Epithelial cell of prostate (primary cell): ENCODE measurements at regions not wholly inside any gene's neighbourhood (a gene's known extent, or its start where the extent isn't known, plus 50 kb on each side); places are given as distances from the start of the nearest gene placed in this dataset.

Source experiments
- DNase-seq: peaks from one replicate; pipeline ENCODE4 v3.0.0-alpha.2; 2011; ENCODE audit warnings: low read depth, low spot score
- H3K27ac ChIP-seq: fragments of 450-650 bp; 2 replicates; pipeline ENCODE4 v1.5.1; 2017; ENCODE audit warnings: mild to moderate bottlenecking

- no peak overlapping the region for H3K27ac ChIP-seq
- DNase-seq = no peak
These were observed 283.7 kb upstream of the GATB start for GRCh38 chr4:152044331-152045036.

GRCh38 chr4:152041295-152041694 is 280.5 kb upstream of the GATB start:
- DNase-seq = no peak
- H3K27ac ChIP-seq = no peak overlapping the region

DNA sequence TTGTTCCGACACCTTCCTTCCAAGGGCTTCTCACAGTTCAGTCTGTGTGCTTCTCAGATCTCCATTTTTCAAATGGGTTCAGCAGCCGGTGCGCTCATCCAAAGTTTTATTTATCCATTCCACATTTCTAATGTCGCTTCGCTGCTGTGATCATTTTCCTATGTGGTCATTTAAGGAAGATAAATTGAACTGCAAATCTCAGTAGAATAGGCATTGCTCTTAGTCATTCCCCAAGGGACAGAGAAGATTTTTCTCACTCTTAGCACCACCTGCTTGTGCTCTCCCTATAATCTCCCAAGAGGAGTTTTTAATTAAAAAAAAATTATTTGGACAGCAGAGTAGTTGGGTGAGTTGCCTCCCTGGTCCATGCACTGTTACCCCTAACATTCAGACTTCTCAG is 278.9 kb upstream of the GATB start:
- no peak overlapping the region for H3K27ac ChIP-seq
- DNase-seq = no peak

DNA sequence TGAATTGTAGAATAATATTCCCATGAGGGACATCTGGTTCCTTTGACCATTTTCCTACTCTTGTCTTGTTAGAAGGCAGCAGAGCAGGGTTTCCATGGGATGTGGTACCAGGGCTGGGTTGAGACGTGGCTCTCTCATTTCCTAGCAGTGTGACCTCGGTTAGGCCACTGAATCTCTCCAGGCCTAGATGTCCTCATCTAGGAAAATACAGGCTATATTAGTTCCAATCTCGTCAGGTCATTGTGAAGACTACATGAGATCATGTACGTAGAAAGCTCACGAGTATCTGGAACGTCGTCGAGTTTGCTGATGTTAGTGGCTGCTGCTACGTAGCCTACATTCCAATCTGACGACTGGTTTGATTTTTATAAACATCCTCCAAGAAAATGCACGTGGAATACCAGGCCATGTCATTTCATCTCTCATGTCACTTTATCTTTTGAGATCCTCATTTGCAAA is 278.2 kb upstream of the GATB start:
- DNase-seq = no peak
- no peak overlapping the region for H3K27ac ChIP-seq

- no peak overlapping the region for H3K27ac ChIP-seq
- peak; percentile 14 for DNase-seq
These were observed 277.4 kb upstream of the GATB start for GRCh38 chr4:152038238-152038637.

GRCh38 chr4:152037435-152037834 is 276.6 kb upstream of the GATB start:
- no peak for DNase-seq

GRCh38 chr4:152033621-152034020 is 272.8 kb upstream of the GATB start:
- H3K27ac ChIP-seq = no peak overlapping the region
- DNase-seq = no peak

More at GRCh38 chr4:152037435-152037834, 276.6 kb upstream of the GATB start:
- no peak overlapping the region for H3K27ac ChIP-seq

DNA sequence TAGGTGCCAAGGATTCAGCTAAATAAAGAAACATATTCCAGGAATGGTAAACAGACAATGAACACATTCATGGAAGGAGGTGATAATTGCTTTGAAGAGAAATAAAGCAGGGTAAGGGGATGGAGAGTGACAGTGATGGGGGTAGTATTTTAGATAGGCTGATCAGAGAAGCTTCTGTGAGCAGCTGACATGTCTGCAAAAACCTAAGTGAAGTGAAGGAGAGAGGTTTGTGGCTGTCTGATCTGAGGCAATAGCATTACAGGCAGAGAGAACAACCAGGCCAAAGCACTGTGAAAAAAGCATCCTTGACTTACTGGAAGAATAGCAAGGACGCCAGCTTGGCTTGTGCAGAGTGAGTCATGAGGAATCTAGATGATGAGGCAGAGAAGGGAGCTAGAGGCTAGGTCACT is 271.9 kb upstream of the GATB start:
- DNase-seq = no peak
- H3K27ac ChIP-seq = no peak overlapping the region

- no peak for DNase-seq
- no peak overlapping the region for H3K27ac ChIP-seq
These were observed 268.8 kb upstream of the GATB start for GRCh38 chr4:152029631-152030030.

DNA sequence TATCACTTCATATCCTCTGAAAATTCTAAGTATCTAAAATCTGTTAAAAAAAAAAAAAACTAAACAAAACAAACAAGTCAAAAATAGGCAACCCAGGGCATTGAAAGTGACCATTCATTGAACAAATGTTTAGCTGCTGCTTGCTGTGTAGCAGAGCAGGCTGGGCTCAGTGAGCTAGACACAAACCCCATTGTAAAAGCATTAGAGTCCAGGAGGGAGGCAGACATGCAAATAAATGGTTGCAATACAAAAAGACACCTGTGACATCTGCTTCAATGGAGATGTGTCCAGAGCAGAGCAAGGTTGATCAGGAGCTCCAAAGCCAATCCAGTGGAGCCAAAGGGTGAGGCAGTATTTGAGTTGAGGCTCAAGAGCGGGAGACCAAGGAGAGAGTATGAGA is 267.3 kb upstream of the GATB start:
- H3K27ac ChIP-seq = no peak overlapping the region

DNA sequence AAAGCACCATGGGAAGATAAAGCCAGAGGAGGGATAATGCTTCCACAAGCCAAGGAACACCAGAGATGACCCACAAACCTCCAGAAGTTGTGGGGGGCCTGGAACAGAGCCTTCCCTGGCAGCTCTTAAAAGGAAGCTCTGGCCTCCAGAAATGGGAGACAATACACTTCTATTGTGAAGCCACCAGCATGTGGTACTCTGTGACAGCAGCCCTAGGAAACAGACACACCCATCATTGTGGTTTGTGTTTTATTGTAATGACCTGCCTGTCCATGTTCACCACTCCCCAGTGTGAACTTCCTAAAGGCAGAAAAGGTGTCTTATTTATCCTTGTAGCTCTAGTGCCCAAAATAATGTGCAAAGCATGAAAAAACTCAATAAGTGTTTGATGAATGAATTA is 264.1 kb upstream of the GATB start:
- DNase-seq = no peak
- H3K27ac ChIP-seq = no peak overlapping the region

More for the DNA sequence above, 267.3 kb upstream of the GATB start:
- DNase-seq = no peak

DNA sequence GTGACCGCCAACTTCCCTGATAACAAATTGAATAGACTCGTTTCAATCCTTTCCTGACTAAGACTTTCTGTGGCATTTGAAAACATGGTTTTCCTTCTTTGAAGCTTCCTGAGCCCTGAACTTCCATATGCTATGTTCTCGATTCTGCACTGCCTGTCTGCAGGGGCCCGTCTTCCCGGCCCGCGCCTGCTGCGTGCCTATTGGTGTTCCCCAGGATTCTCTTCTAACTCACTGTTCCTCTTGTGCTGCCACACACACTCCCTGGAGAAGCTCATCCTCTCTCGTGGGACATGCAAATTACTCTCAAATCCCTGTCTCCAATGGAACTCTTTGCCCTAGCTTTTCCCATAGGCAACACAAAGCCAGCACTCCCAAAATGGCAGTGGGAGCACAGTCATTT is 262.9 kb upstream of the GATB start:
- no peak for DNase-seq
- no peak overlapping the region for H3K27ac ChIP-seq

DNA sequence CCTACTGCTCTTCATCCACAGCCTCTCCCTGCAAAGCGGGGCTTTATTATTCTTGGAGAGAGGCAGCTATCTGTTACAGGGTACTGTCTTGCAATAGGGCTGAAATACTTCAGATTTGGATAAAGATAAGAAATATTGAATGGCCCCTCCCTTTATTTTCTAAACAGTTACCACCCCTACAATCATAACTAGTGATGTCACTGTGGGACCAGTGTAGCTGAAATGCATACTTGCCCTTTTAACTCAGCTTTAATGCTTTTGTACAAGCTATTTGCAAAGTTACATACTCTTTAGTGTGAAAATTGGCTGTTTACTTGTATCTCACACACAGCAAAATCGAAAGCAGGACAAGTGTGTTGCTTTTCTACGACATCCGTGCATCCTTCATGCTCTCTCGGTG is 261.7 kb upstream of the GATB start:
- no peak for DNase-seq
- H3K27ac ChIP-seq = no peak overlapping the region

DNA sequence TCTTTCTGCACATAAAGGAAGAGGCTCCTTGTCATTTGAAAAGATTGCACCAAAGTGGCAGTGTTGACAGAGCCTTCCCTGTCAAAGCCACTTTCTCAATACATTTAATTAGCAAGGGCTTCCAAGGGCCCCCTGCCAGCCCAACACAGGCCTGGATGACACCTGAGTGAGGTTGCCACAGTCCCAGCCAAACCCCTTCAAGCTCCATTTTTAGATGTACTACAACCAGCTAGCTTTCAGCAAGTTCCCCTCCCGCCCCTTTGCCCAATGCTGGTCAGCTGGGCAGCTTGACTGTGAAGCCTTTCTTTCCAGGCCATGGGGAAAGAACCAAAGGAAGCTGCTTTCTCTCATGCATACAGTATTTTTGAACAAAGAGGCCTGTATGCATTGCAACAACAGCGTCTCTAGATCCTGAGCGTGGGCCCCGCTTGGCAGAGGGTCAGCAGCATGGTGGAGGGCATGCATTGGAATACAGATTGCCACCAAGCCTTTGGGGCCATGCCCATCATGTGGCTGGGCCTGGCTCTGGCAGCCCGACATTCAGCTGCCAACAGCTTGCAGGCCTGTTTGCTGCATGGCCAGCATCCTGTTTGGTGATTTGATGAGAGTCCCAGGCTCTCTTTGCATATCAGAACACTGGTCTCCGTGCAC is 261.1 kb upstream of the GATB start:
- no peak for DNase-seq
- H3K27ac ChIP-seq = no peak overlapping the region

GRCh38 chr4:152020073-152020472 is 259.3 kb upstream of the GATB start:
- no peak overlapping the region for H3K27ac ChIP-seq
- DNase-seq = no peak

GRCh38 chr4:152016303-152016620 is 255.5 kb upstream of the GATB start:
- no peak overlapping the region for H3K27ac ChIP-seq
- DNase-seq = no peak

- H3K27ac ChIP-seq = no peak overlapping the region
- no peak for DNase-seq
These were observed 254.9 kb upstream of the GATB start for GRCh38 chr4:152015597-152016302.

DNA sequence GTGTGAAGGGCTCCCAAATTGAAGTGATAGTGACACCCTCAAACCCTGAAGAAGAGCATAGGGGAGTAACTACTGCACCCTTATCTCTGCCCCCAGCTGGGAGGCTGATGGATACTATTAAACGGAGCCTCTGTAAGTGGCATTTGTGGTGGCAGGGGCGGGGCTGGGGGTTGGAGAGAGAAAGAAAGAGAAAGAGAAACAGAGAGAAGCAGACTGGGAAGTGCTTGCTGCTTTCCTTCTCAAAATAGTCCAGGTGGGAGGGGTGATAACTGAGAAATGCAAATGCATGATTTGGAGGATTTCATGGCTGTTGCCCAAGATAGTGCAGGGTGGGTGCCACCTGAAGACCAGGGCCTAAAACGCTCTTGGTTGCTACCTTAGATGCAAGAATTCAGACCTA is 253.5 kb upstream of the GATB start:
- no peak overlapping the region for H3K27ac ChIP-seq
- DNase-seq = no peak

DNA sequence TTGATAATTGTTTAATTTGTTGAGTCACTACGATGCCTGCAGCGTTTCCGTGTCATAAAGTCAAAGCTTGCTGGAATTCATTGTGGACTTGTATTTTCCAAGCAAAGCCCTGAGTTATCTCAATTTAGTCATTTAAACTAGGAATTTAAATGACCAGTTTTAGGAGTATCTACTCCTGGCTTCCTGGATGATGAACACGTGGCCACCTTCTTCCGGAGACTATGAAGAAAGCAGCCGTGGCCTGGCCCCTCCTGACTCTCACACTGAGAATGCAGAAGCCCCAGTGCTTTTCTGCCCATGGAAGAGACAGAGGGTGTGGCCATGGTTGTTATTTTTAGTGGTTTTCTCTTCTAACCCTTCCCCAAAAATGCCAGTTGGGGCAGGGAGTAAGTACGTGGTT is 250.7 kb upstream of the GATB start:
- no peak overlapping the region for H3K27ac ChIP-seq
- no peak for DNase-seq

GRCh38 chr4:152010710-152011079 is 249.9 kb upstream of the GATB start:
- no peak overlapping the region for H3K27ac ChIP-seq
- DNase-seq = no peak

DNA sequence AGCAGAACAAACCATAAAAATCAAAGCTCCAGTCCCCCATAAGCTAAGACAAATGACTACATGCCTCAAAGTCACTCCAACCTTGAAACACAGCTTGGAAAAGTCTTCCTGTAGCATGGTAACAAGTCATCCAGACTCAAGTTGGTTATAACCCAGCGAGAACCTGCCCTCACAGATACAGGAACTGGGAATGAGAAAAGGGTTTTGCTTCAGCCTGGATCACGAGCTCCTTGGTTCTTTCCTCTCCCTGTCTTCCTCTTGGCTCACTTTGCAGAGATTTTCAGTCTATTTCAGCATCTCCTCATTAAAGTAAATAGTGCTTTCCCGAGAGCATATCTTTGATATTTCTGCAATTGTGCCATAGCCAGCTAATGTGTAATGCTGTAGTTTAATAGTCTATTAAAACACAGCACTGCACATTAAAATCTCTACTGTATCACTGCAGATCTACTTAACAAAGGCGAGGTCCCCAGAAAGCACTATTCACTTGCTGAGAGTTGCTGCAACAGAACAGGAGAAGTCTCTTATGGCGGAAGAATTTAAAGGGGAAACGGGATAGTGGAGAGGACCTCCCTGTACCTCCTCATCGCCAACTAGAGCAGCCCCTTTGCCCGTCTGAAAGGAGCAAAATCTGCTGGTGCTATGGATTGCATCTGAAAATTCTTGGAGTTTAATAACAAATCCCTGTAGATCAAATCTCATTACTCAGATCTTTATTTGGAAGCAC is 249.3 kb upstream of the GATB start:
- H3K27ac ChIP-seq = no peak overlapping the region
- no peak for DNase-seq
